GM21529 (cell line): ENCODE measurements at regions not wholly inside any gene's neighbourhood (a gene's known extent, or its start where the extent isn't known, plus 50 kb on each side); places are given as distances from the start of the nearest gene placed in this dataset.

Source experiments
- ATAC-seq: cut with Tn5 transposase; IDR thresholded peaks from one replicate; pipeline ENCODE4 v1.9.1; 2021; ENCODE audit not compliant: unreplicated experiment

DNA sequence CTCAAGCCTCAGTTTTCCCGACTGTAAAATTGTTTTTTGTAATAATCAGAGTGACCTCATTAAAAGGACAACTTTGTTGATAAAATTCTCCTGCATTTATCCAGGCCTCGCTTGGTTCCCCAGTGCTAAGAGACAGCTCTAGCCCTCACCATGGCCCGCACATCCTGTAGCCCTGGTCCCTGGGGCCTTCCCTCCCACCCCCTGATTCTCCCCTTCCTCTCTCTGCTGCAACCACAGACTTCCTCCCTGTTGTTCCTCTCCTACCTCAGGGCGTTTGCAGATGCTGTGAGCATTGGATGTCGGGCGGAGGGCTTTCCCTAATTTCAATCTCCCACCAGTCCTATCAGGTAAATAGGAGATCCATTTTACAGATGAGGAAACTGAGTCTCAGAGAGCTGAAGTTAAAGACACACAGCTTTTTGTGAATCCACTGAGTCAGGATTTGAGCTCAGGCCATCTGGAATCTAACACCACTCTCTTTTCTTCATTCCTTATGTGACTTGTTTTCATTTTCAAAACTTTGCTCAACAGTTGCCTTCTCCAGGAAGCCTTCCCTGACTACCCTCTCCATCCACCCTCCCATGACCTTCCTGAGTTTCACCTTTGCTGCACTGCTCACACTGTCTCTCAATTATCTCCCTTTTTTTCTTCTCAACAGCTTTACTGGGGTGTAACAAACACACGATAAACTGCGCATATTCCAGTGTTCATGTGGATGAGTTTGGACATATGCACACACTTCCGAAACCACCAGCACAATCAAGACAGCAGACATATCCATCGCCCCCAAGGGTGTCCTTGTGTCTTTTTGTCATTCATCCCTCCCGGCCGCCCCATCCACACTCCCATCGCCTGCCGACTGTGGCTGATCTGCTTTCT is 107.1 kb downstream of the CEBPB start:
- no peak for ATAC-seq

DNA sequence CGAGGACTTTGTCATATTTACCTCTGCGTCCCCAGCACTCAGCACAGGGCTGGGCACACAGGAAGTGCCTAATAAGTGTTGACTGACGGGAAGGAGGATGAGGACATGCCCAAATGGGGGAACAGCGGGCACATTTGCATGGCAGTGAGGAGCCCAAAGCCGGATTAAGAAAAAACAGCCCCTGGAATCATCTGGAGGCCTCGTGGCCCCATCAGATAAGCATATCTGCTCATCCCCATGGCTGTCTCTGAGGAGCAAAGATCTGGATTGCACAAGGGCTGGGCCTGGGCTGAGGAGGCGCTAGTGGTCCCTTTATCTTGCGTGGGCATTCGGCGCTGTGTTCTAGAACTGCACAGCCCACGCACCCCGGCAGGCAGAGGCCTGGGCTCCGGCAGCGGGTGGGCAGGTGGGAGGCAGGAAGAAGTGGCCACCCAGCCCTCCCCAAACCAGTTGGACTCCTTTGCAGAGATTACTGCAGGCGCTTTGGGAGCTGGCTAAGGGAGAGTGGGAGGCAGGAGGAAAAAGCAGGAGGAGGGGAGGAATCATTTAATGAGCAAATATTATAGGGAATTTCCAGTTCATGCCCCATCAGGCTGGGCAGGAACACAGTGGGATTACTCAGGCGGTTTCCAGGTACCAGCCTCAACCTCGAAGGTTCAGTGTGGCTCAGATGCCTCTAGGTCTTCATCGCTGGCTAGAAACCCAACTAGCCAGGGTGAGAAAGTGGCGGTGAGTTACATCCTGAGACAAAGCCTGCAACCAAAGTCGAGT is 108.1 kb downstream of the CEBPB start:
- no peak for ATAC-seq

DNA sequence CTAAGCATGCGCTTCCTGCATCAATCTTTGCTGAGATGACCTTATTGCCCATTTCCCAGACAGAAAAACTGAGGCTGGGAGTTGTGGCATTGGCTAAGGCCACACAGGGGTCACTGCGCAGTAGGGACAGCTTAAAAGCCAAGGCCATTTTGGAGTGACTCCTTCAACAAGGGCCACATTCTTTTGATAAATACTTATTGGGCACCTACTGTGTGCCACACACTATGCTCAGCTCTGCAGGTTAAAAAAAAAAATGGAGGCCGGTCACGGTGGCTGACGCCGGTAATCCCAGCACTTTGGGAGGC is 108.6 kb downstream of the CEBPB start:
- no peak for ATAC-seq

DNA sequence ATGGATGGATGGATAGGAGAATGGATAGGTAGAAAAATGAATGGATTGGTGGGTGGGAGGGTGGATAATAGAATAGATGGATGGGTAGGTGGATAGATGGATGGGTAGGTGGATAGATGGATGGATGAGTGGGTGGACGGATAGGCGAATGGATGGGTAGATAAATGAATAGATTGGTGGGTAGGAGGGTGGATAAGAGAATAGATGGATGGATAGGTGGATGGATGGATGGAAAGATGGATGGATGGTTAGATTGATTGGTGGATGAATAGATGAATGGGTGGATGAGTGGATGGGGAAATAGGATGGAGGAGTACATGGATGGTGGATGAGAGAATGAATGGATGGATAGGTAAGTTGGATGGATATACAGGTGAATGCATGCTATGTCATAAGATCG is 110.5 kb downstream of the CEBPB start:
- ATAC-seq = no peak

DNA sequence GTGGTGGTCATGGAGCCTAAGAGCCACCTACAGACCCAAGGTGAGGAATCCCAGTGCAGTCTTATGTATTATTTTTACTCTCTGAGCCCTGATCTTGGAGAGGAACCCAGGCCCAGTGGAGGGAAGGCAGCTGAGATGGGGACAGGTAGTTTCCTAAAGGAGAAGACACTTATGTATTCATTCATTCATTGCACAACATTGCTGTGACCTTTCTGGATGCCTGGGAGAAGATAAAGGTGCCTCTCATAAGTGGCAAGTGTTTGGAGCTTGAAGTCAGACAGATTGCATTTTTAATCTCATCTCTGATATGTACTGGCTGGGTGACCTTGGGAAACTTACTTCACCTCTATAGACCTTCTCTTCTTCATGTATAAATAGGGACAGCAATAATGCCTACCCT is 111.1 kb downstream of the CEBPB start:
- ATAC-seq = no peak

DNA sequence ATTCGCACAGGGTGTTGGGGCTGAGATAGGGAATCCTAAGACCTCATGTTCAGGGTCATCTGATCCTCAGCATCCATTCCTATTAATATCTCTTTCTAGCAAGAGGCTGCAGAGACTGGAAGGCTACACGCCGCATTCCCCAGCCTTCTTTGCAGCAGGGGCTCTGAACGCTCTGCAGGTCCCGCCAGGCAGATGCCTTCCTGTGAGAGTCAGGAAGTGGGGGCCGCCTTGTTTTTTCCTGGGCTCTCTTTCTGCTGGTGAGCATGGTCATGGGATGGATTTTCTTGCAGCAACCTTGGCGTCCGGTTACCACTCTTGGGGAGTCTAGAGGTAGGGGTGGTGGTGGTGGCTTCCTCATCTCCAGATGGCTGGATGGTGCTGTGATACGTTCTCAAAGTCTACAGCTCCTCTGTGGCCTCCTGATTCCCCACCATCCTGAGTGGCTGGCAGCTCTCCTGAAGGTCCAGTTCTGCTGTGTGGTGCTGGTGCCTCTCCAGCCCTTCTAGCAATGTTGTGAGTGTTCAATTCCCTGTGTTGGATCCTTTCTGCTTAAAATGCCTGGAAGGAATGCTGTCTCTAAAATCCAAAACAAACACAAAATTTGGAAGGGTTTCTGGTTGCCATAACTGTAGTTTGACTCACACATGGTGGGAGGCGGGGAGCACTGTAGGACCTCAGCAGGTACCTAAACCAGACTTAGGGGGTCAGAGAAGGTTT is 111.9 kb downstream of the CEBPB start:
- no peak for ATAC-seq

DNA sequence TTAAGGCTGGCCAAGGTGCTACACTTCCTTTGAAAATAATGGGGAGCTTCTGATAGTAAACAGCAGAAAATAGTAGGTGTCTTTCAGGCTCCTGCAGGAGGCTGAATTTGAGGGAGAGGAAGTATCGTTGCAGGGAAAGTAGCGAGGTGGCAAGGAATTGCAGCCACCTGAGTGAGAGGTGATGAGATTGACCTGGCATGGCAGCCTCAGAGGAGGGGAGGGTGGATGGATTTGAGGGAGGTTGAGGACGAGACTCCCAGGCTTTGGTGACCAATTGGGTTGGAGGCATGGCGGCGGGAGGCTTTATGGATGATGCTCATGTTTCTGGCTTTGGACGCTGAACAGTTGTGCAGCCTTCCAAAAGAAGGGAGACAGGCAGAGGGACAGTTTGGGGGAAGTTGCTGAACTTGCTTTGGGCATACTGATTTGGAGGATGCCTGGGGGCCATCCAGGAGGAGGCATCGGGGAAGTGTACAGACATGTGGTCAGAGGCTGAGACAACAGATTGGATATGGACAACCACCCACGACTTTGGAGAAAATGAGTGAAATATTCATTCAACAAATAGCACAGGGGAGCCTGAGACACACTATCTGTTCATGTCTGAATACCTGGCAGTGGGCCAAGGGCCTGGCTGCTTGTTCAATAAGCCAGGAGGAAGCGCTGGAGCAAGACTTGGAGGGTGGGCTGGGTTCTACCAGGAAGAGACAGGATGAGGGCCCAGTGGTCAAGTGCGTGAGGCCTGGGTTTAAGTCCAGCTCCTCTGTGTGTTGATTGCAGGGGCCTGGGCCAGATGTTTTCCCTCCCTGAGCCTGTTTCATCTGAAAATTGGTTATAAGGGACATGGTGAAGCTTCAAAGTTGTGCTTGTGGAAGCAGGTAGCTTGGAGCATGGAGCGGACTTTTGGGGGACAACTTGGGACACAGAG is 113.2 kb downstream of the CEBPB start:
- no peak for ATAC-seq

DNA sequence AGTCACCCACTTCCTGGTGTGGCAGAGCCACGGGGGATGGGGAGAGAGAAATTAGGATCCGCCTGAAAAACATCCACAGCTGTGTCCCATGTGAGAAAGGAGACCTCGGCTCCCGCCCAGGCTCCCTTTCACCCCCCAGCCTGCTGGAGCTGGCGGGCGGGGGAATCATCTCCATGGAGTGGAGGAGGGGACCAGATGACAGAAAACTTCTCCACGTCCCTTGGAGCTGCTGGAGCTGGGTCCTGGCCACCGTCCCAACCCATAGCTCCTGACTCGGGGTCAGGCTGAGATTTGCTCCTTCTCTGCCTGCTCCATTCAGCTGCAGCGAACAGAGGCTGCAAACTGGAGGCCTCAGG is 113.8 kb downstream of the CEBPB start:
- ATAC-seq = no peak

DNA sequence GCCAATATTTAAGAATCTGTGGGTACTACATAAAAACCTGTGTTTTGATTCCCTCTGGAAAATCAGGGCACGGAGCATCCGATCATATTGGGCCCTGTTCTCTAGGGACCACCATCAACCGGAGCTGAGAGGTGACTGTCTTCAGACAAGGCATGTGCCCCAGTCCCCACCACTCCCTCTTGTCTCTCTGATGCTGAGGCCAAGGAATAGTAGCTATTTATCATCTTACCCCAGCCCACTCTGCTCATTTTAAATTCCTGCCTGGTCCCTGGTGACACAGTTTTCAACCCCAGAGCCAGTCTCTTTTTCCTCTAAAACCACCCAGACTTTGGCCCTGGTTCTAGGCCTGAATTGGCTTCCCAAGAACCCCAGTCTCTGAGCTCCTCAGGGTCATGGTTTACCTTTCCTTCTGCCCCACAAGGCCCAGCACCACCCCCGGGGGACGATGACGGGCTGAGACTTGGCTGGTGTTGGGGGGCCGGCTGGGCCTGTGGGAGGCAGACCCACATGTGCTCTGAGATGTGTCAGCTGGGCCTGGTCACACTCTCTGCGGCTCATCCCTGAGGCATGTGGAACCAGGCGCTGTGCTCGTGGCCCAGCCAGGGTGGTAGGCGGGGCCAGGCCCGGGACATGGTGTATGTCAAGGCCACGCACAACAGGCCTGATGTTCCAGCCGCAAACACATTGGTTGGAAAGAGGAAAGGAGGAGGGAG is 114.4 kb downstream of the CEBPB start:
- no peak for ATAC-seq

DNA sequence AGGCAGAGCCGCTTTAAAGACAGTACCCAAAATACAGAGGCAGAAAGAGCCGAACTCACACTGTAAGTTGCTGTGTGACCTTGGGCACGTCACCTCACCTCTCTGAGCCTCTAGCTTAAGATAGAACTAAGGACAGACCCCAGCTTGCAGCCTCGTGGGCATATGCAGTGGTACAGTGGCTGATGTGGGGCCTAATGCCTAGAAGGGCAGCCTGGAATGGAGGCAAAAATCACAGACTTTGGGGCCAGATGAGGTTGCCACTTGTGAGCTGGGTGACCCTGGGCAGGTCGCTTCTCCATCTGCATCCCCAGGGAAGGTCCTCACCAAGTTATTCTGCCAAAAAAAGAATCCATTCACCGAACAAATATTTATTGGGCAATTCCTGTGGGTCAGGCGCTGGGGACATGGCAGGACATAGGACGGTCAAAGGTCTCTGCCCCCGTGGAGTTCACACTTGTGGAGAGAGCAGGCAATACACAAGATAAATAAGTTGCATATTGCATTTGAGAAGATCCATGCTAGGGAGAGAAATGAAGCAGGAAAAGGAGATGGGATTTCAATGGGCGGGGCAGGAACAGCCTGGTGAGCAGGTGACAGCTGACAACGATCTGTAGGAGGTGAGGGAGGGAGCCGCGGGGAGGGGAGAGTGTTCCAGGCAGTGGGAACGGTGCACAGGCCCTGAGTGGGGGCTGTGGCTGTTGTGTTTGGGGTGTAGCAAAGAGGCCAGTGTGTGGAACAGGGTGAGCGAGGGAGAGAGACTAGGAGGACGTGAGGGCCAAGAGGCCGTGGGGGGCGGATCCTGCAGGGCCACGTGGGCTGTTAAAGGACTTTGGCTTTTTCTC is 115.2 kb downstream of the CEBPB start:
- no peak for ATAC-seq

DNA sequence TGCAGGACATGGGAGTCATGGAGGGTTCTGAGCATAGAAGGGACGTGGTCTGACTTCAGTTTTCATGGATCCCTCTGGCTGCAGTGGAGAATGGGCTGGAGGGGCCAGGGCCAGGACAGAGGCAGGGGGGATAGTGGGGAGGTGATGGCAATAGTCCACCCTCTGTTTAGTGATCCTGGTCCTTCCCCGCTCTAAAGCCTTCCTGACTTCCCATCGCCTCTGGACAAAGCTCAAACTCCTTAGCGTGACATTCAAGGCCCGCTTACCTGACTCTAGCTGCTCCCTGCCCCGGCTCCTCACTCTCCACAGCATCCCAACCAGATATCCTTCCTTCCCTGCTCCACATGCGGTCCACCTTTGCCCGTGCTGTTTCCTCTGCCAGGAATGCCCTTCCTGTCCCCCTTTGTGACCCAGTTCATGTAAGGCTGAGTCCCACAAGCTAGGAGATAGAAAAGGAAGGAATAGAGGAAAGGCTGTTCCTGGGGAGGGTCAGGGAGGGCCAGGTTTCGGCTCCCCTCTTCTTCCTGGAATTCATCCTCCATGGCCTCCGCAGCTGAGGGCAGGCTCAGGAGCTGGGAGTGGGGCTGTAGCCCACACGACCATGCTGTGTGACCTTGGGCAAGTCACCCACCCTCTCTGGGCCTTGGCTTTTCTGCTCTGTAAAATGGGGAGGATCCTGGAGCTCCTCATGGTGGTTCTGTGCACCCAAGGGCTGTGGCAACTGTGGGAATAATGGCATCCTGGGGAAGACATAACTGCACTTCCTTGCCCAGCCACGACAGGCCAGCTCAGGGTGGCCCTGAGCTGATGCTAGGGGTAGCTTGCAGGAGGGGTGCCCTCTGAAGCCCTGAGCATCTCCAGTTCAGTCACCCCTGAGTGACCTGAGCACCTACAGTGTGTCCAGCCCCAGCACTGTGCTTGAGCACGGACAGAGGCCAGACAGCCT is 116.1 kb downstream of the CEBPB start:
- ATAC-seq = no peak

DNA sequence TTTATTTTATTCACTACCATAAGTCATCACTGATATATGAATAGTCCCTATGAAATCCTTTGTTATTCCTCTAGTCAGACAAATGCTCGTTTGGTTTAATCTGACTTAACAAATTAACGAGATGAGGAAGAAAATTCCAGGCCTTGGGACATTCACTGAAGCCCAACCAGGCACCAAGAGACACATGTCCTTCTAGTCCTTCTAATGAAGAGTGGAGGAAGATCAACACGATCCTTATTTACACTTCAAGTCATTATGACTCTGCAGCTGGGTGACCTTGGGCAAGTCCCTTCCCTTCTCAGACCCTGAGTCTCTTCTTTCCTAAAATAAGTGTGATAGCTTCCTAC is 117.5 kb downstream of the CEBPB start:
- ATAC-seq = no peak

DNA sequence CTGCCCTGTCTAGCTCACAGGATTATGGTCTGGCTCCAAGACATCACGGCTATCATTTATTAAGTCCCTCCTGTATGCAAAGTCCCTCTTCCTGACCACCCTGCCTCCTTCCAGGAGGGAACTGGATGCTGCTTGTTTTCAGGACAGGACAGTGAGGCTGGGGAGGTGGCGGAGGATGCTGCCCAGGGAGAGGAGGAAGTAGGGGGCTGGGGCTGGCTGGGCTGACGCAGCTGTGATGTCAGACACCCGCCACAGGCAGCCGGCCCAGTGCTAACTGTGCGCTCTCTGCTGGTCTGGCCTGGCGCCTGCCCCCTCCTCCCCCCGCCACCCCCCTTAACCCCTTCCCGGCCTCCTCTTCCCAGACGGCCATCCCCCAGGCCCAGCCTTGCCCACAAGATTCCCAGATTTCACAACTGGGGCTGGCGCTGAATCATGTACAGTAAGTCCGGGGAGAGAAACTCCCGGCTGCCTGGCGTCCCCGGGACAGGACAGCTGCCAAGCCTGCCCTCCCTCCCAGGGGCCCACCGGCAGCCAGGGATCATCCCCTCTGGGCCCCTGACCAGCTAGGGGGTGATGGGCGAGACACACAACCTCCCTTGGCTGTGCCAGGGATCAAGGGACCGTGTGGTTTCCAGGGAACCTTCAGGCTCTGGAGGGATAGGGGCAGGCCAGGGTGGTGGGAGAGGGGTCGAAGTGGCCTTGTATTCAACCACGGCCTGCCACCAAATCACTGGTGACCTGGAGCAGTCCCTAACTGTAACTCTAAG is 118.1 kb downstream of the CEBPB start:
- ATAC-seq = no peak

DNA sequence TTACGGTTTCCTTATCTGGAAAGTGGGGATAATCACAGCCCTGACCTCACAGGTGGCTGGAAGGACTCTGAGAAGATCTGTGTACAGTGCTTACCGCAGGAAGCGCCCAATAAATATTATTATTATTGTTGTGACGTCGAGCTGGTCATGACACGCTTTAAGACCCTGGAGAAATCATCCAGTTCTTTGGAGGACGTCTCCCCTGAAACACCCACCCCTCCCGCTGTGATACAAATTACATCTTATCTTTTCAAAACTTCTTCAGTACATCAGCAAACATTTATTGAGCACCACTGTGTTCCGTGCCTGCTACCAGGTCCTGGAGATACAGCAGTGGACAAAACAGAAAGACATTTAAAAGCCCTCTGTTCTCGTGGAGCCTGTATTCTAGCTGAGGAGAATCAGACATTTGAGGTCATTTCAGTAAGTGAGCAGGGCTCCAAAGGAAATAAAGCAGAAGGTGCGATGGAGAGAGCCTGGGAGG is 118.7 kb downstream of the CEBPB start:
- no peak for ATAC-seq

DNA sequence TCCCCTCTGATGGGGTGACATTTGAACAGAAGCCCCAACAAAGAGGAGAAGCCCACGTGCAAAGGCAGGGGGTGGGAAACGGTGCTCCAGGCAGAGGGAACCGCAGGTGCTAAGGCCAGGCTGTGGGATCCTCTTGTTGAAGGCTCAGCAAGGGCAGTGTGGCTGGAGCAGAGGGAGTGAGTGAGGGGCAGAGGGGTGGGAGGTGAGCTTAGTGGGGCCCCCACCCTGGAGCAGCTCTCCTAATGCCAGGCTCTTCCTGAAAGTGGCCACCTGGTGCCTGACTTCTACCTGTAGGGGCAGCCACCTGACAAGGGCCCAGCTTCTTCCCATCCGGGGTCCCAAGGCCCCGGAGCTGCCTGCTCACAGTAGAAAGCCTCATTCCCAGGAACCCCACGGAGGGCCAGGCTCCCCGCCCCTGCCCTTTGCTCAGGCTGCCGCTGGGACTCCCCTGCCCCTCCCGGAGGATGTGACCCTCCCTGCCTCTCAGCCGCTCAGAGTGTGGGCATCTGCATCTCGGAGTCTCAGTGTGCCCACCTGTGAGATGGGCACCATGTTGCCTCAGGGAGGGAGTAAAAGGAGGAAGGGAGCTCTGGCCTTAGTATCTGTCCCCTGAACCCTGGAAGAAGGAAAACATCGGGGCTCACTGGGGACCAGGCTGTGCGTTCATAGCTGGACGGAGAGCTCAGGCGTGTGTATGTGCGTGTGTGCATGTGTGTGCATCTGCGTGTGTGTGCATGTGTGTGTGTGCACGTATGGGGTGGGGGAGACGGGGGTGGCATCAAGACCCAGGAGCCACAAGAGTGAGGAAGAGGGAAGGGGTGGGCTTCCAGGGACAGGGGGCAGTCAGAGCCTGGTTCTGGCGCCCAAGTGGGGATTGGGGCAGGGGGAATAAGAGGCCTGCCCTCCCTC is 119.4 kb downstream of the CEBPB start:
- no peak for ATAC-seq

DNA sequence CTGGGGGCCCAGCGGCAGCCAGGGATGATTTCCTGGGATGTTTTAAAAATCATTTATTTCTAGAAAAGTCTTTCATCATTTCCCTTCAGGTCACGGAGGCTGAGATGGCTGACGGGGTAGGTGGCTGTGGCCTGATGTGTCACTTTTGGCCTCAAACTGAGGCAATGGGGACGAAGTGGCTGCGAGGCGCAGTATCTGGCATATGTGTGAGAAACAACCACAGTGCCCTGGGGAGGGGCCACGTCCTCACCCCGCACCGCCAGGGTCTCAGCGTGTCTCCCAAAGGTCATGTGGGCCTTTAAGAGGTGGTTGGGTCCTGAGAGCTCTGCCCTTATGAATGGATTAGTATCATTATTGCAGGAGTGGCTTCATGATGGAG is 120.0 kb downstream of the CEBPB start:
- ATAC-seq = no peak
